ENCODE measurements at regions not wholly inside any gene's neighbourhood (a gene's known extent, or its start where the extent isn't known, plus 50 kb on each side); places are given as distances from the start of the nearest gene placed in this dataset.

GRCh38 chr10:78397786-78398185 is 364.1 kb downstream of the RPS24 start:
- no peak overlapping the region for H3K4me3 ChIP-seq (ENCODE audit: low read length)
- no peaks in the 10 kb centered on the region for H3F3A ChIP-seq (ENCODE audit: low read length, unreplicated experiment)
- no peaks in the 10 kb centered on the region for H3K36me3 ChIP-seq (ENCODE audit: low read depth, low read length)
- H3K9me2 ChIP-seq (replicated peaks; ENCODE audit: low read length): no peaks in the 10 kb centered on the region
- H3K9me3 ChIP-seq (ENCODE audit: low read length): no peaks in the 10 kb centered on the region
- ATAC-seq: no peak
- H3K9ac ChIP-seq (ENCODE audit: low read length): no peak overlapping the region
- H3K4me1 ChIP-seq (ENCODE audit: insufficient read depth, low read length): no peaks in the 10 kb centered on the region
- H2AFZ ChIP-seq (ENCODE audit: low read length): no peak overlapping the region
- POLR2A ChIA-PET (ENCODE audit: unreplicated experiment): no interaction called here
- H3K79me2 ChIP-seq (ENCODE audit: low read length): no peaks in the 10 kb centered on the region
- peaks cover 70% of the 10 kb centered on the region for H3K27me3 ChIP-seq (ENCODE audit: low read length)
- intact Hi-C loops (cut with micrococcal nuclease): loop anchor here (10.0 kb wide), 1 partner anchor 63 kb away; no protein-coding TSS in a partner anchor
- CTCF ChIA-PET: no interaction called here
- no peak overlapping the region for H3K27ac ChIP-seq (ENCODE audit: low read length)
- H4K20me1 ChIP-seq (ENCODE audit: low read length): no peaks in the 10 kb centered on the region
- TF ChIP-seq EZH2 (IDR thresholded peaks at IDR 0.05; ENCODE audit: low read length, unreplicated experiment) (no peak), CTCF (conservative IDR thresholded peaks at IDR 0.05; ENCODE audit: low read depth, low read length) (no peak), EZH2phosphoT487 (IDR thresholded peaks at IDR 0.05; ENCODE audit: borderline replicate concordance, low read length) (no peak)
- BruUV-seq (replicated peaks): no TSS peak
- H3K4me2 ChIP-seq (ENCODE audit: low read length): no peak overlapping the region
- no peak for DNase-seq

GRCh38 chr10:78398382-78398781 is 364.7 kb downstream of the RPS24 start:
- Histone ChIP-seq H3K9me3 (ENCODE audit: low read length) (no peaks in the 10 kb centered on the region), H3K4me3 (ENCODE audit: low read length) (no peak overlapping the region), H4K20me1 (ENCODE audit: low read length) (no peaks in the 10 kb centered on the region), H3K27ac (ENCODE audit: low read length) (no peak overlapping the region), H3K79me2 (ENCODE audit: low read length) (no peaks in the 10 kb centered on the region), H3F3A (ENCODE audit: low read length, unreplicated experiment) (no peaks in the 10 kb centered on the region), H3K4me1 (ENCODE audit: insufficient read depth, low read length) (no peaks in the 10 kb centered on the region), H3K27me3 (ENCODE audit: low read length) (peaks cover 70% of the 10 kb centered on the region), H3K36me3 (ENCODE audit: low read depth, low read length) (no peaks in the 10 kb centered on the region), H3K9ac (ENCODE audit: low read length) (no peak overlapping the region), H2AFZ (ENCODE audit: low read length) (no peak overlapping the region), H3K4me2 (ENCODE audit: low read length) (no peak overlapping the region), H3K9me2 (replicated peaks; ENCODE audit: low read length) (no peaks in the 10 kb centered on the region)
- TF ChIP-seq CTCF (conservative IDR thresholded peaks at IDR 0.05; ENCODE audit: low read depth, low read length): peak; percentile 37; the same call in 1 of the 2 replicates
- no peak for TF ChIP-seq EZH2phosphoT487 (IDR thresholded peaks at IDR 0.05; ENCODE audit: borderline replicate concordance, low read length)
- ChIA-PET CTCF (no interaction called here), POLR2A (ENCODE audit: unreplicated experiment) (no interaction called here)
- intact Hi-C loops (cut with micrococcal nuclease): loop anchor here (10.0 kb wide), 1 partner anchor 64 kb away; no protein-coding TSS in a partner anchor
- no TSS peak for BruUV-seq (replicated peaks)
- peak; percentile 39; the same call in 1 of the 2 replicates for ATAC-seq
- no peak for DNase-seq

GRCh38 chr10:78401624-78402367 is 368.1 kb downstream of the RPS24 start:
- no peaks in the 10 kb centered on the region for H3K9me3 ChIP-seq (ENCODE audit: low read length)
- peaks cover 52% of the 10 kb centered on the region for H3K27me3 ChIP-seq (ENCODE audit: low read length)
- ATAC-seq (no peak), DNase-seq (no peak)
- no peaks in the 10 kb centered on the region for H3K79me2 ChIP-seq (ENCODE audit: low read length)
- H3K36me3 ChIP-seq (ENCODE audit: low read depth, low read length): no peaks in the 10 kb centered on the region
- no peaks in the 10 kb centered on the region for H3K9me2 ChIP-seq (replicated peaks; ENCODE audit: low read length)
- H3K4me1 ChIP-seq (ENCODE audit: insufficient read depth, low read length): peaks cover 8% of the 10 kb centered on the region
- H3K27ac ChIP-seq (ENCODE audit: low read length): no peak overlapping the region
- H2AFZ ChIP-seq (ENCODE audit: low read length): no peak overlapping the region
- POLR2A ChIA-PET (ENCODE audit: unreplicated experiment): interaction anchor here (0.6 kb wide), 1 partner anchor 15 kb away, joined by 3 read pairs; no protein-coding TSS in a partner anchor
- H4K20me1 ChIP-seq (ENCODE audit: low read length): no peaks in the 10 kb centered on the region
- CTCF ChIA-PET: no interaction called here
- H3K4me2 ChIP-seq (ENCODE audit: low read length): no peak overlapping the region
- H3F3A ChIP-seq (ENCODE audit: low read length, unreplicated experiment): no peaks in the 10 kb centered on the region
- H3K4me3 ChIP-seq (ENCODE audit: low read length): no peak overlapping the region
- no TSS peak for BruUV-seq (replicated peaks)
- TF ChIP-seq CTCF (conservative IDR thresholded peaks at IDR 0.05; ENCODE audit: low read depth, low read length): no peak
- TF ChIP-seq EZH2 (IDR thresholded peaks at IDR 0.05; ENCODE audit: low read length, unreplicated experiment): no peak
- no peak for TF ChIP-seq EZH2phosphoT487 (IDR thresholded peaks at IDR 0.05; ENCODE audit: borderline replicate concordance, low read length)
- intact Hi-C loops (cut with micrococcal nuclease): no loop called here
- H3K9ac ChIP-seq (ENCODE audit: low read length): no peak overlapping the region

All from PC-3 (cell line).